ENCODE measurements at regions not wholly inside any gene's neighbourhood (a gene's known extent, or its start where the extent isn't known, plus 50 kb on each side); places are given as distances from the start of the nearest gene placed in this dataset.

DNA sequence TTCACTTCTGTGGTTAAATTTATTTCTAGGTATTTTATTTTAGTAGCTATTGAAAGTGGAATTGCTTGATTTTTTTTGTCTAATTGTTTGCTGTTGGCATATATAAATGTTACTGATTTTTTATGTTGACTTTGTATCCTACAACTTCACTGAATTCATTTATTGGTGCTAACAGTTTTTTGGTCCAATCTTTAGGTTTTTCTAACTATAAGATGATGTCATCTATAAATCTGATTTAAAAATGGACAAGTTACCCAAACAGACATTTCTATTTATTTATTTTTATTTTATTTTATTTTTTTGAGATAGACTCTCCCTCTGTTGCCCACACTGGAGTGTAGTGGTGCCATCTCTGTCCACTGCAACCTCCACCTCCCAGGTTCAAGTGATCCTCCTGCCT is 162.3 kb downstream of the COX7C start:
- TF ChIP-seq, protein P1, sequence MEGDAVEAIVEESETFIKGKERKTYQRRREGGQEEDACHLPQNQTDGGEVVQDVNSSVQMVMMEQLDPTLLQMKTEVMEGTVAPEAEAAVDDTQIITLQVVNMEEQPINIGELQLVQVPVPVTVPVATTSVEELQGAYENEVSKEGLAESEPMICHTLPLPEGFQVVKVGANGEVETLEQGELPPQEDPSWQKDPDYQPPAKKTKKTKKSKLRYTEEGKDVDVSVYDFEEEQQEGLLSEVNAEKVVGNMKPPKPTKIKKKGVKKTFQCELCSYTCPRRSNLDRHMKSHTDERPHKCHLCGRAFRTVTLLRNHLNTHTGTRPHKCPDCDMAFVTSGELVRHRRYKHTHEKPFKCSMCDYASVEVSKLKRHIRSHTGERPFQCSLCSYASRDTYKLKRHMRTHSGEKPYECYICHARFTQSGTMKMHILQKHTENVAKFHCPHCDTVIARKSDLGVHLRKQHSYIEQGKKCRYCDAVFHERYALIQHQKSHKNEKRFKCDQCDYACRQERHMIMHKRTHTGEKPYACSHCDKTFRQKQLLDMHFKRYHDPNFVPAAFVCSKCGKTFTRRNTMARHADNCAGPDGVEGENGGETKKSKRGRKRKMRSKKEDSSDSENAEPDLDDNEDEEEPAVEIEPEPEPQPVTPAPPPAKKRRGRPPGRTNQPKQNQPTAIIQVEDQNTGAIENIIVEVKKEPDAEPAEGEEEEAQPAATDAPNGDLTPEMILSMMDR (IDR thresholded peaks at IDR 0.05; ENCODE audit: low read depth, low read length, poor library complexity, severe bottlenecking) = no peak
- no peak for TF ChIP-seq EZH2phosphoT487 (IDR thresholded peaks at IDR 0.05; ENCODE audit: borderline replicate concordance, low read length)
